Tibial artery (tissue), 4 donors: ENCODE measurements at regions not wholly inside any gene's neighbourhood (a gene's known extent, or its start where the extent isn't known, plus 50 kb on each side); places are given as distances from the start of the nearest gene placed in this dataset.
"Not testable (repeated sequence)": the region's sequence is repeated elsewhere in the genome, so short reads cannot be mapped to it uniquely, and the experiment has no call there.

Experiments
- DNase-seq, 2 donors: peaks; one replicate each; pipeline ENCODE4 v3.0.0-alpha.2; 2019
- H3K27ac ChIP-seq, 2 donors: fragments of 200-600 bp; sonication (generic) in 1 of 2; 1 replicate in 1 of 2; 2 replicates in 1 of 2; pipeline ENCODE4 v1.5.1; 2018 to 2019; ENCODE audit warnings: mild to moderate bottlenecking in 1 of 2
- H3K27me3 ChIP-seq, 2 donors: fragments of 200-600 bp; sonication (generic) in 1 of 2; one replicate each; pipeline versions ENCODE4 v1.5.1 to v1.6.0; 2016 to 2019
- H3K36me3 ChIP-seq, 3 donors: fragments of 200-600 bp; sonication (generic) in 2 of 3; one replicate each; pipeline ENCODE4 v1.5.1; 2016 to 2019; ENCODE audit warnings: mild to moderate bottlenecking in 2 of 3
- H3K4me1 ChIP-seq, 4 donors: fragments of 200-600 bp; sonication (generic) in 2 of 4; 1 replicate in 3 of 4; 2 replicates in 1 of 4; pipeline ENCODE4 v1.5.1; 2016 to 2019
- H3K4me3 ChIP-seq, 2 donors: fragments of 200-600 bp; sonication (generic) in 1 of 2; 1 replicate in 1 of 2; 2 replicates in 1 of 2; pipeline ENCODE4 v1.5.1; 2018 to 2019; ENCODE audit warnings: mild to moderate bottlenecking in 2 of 2
- H3K9me3 ChIP-seq, 3 donors: fragments of 200-600 bp; sonication (generic) in 1 of 3; one replicate each; pipeline ENCODE4 v1.5.1; 2016 to 2019
- intact Hi-C: fragments of 100-400 bp; cut with DNase I; formaldehyde crosslinking; loops from one replicate; pipeline ENCODE4 v1.15.0; 2023; ENCODE audit warnings: low total_unique reads
- TF ChIP-seq, protein P1 (sequence below), 2 experiments: fragments of 200-600 bp in 1 of 2; fragments of 450-650 bp in 1 of 2; IDR thresholded peaks; one replicate each; pipeline ENCODE4 v1.5.1; 2017 to 2019; ENCODE audit warnings: antibody characterized with exemption in 2 of 2, mild to moderate bottlenecking in 1 of 2, moderate library complexity in 1 of 2

- H3K36me3 ChIP-seq: no peaks in the 10 kb centered on the region
- DNase-seq: no peak
- no peaks in the 10 kb centered on the region for H3K9me3 ChIP-seq
- TF ChIP-seq, protein P1, sequence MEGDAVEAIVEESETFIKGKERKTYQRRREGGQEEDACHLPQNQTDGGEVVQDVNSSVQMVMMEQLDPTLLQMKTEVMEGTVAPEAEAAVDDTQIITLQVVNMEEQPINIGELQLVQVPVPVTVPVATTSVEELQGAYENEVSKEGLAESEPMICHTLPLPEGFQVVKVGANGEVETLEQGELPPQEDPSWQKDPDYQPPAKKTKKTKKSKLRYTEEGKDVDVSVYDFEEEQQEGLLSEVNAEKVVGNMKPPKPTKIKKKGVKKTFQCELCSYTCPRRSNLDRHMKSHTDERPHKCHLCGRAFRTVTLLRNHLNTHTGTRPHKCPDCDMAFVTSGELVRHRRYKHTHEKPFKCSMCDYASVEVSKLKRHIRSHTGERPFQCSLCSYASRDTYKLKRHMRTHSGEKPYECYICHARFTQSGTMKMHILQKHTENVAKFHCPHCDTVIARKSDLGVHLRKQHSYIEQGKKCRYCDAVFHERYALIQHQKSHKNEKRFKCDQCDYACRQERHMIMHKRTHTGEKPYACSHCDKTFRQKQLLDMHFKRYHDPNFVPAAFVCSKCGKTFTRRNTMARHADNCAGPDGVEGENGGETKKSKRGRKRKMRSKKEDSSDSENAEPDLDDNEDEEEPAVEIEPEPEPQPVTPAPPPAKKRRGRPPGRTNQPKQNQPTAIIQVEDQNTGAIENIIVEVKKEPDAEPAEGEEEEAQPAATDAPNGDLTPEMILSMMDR (IDR thresholded peaks at IDR 0.05): no peak
- intact Hi-C loops: loop anchor here (5.0 to 10.0 kb wide), 2 partner anchors 153 to 260 kb away; partner anchors contain the start of gene KANK1
- no peak overlapping the region for H3K4me3 ChIP-seq
- no peak overlapping the region for H3K27ac ChIP-seq
- H3K27me3 ChIP-seq: no peaks in the 10 kb centered on the region
- H3K4me1 ChIP-seq: peaks cover 0 to 16% (median 6%) of the 10 kb centered on the region in 4 donors
Observed at GRCh38 chr9:764986-765385, 76.5 kb upstream of the DMRT1 start.

- H3K27me3 ChIP-seq, H3K36me3 ChIP-seq, H3K4me1 ChIP-seq, H3K27ac ChIP-seq, DNase-seq, H3K4me3 ChIP-seq, H3K9me3 ChIP-seq: not testable (repeated sequence)
- intact Hi-C loops: loop anchor here (10.0 kb wide), 1 partner anchor 262 kb away; the partner anchor contains the start of gene KANK1
Observed at GRCh38 chr9:767061-767561, 74.4 kb upstream of the DMRT1 start.

- Histone ChIP-seq H3K4me3 (no peak overlapping the region), H3K27ac (no peak overlapping the region), H3K9me3 (peaks cover 0 to 11% (median 9%) of the 10 kb centered on the region in 3 donors), H3K27me3 (no peaks in the 10 kb centered on the region), H3K36me3 (no peaks in the 10 kb centered on the region), H3K4me1 (no peaks in the 10 kb centered on the region)
- TF ChIP-seq, protein P1 (IDR thresholded peaks at IDR 0.05): no peak
- no peak for DNase-seq
- intact Hi-C loops: no loop called here
Observed at GRCh38 chr9:776086-776485, 65.4 kb upstream of the DMRT1 start.

- Histone ChIP-seq H3K27ac (no peak overlapping the region), H3K36me3 (no peaks in the 10 kb centered on the region), H3K4me1 (no peaks in the 10 kb centered on the region), H3K9me3 (peaks cover 0 to 11% (median 9%) of the 10 kb centered on the region in 3 donors), H3K4me3 (no peak overlapping the region), H3K27me3 (no peaks in the 10 kb centered on the region)
- intact Hi-C loops: no loop called here
- DNase-seq: no peak
- TF ChIP-seq, protein P1 (IDR thresholded peaks at IDR 0.05): no peak
Observed at GRCh38 chr9:777978-778377, 63.5 kb upstream of the DMRT1 start.

DNA sequence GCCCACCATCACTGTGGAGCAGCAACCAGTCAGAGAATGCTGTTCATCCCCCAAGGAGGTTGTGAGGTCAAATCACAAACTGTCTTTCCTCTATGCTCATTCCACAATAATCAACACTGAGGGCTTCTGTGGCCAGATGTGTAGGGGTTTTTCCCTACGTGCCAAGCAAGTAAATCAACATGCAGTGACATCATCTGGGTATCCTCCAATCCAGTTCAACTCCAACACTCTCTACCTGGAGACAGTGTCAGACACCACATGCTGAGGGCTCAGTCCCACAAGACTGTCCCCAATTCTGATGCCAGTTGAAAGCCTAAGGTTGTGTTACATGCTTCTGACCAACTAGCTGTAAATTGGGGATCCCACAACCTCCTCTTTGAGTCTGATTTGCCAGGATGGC, 57.3 kb upstream of the DMRT1 start:
- Histone ChIP-seq H3K9me3 (no peaks in the 10 kb centered on the region), H3K27me3 (no peaks in the 10 kb centered on the region), H3K4me3 (no peak overlapping the region), H3K36me3 (no peaks in the 10 kb centered on the region), H3K27ac (no peak overlapping the region), H3K4me1 (no peaks in the 10 kb centered on the region)
- intact Hi-C loops: no loop called here
- TF ChIP-seq, protein P1 (IDR thresholded peaks at IDR 0.05): no peak
- DNase-seq: no peak

GRCh38 chr9:784916-785315, 56.6 kb upstream of the DMRT1 start:
- no peak for DNase-seq
- Histone ChIP-seq H3K9me3 (no peaks in the 10 kb centered on the region), H3K27me3 (no peaks in the 10 kb centered on the region), H3K4me1 (no peaks in the 10 kb centered on the region), H3K27ac (no peak overlapping the region), H3K36me3 (no peaks in the 10 kb centered on the region), H3K4me3 (no peak overlapping the region)
- intact Hi-C loops: no loop called here
- TF ChIP-seq, protein P1 (IDR thresholded peaks at IDR 0.05): no peak
